ENCODE measurements at regions not wholly inside any gene's neighbourhood (a gene's known extent, or its start where the extent isn't known, plus 50 kb on each side); places are given as distances from the start of the nearest gene placed in this dataset.
A peak's percentile ranks its signal among the peaks of the same experiment; 100 is the strongest.

- DNase-seq (ENCODE audit: low read depth in 2 of 2, low spot score in 1 of 2), result no peak
These were observed 103.4 kb upstream of the RPS23 start for GRCh38 chr5:82381591-82381990.

DNA sequence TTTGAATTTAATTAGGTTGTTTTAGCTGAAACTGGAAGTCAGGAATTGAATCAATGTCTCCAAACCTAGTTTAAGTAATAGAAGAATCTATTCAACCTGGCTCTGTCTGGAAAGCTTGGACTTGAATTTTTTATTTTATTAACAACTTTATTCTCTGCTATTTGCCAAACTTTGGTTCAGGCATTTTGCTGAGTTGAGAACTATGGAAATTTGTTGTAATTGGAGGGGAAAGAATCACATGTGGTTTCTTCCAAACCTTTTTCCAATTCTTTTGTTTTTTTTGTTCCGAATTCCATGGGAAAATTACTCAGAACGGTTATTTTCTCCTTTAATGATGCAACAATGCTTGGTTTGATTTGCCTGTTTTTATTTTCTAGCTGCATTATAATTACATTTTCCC lies 98.2 kb upstream of the RPS23 start:
- no peak for DNase-seq (ENCODE audit: low read depth in 2 of 2, low spot score in 1 of 2)

DNA sequence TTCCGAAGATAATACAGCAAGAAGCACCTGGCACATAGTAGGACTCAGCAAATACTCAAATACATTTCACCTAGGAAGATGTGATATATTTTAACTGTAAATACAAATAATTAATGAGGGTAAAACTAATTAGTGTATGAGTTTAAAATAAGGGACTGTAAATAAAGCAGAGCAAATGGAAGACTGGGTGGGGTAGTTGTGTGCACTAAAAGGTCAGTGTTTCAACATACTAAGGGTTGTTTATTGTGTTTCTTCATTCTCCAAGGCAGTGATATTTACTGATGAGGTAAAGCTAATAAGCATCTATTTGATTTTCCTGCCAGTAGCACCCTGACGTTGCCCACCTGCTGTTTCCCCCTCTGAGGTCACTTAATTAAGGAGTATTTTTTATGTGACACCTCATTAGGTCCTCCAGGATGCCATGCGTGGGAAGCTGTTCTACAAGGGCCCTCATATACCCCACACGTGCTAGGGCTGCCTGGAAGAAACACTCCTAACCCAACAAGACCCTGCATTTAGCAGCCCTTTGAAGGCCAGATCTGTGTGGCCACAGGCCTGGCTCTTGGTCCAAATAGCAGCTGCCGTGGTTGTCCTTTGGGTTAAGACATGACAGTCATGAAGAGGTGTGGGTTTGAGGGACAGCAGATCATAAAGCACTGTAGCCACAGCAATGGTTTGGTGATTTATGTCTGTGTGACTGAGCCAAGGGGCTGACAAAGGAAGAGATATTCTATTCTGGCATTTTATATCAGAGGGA lies 97.5 kb upstream of the RPS23 start:
- DNase-seq (ENCODE audit: low read depth in 2 of 2, low spot score in 1 of 2), result no peak

DNA sequence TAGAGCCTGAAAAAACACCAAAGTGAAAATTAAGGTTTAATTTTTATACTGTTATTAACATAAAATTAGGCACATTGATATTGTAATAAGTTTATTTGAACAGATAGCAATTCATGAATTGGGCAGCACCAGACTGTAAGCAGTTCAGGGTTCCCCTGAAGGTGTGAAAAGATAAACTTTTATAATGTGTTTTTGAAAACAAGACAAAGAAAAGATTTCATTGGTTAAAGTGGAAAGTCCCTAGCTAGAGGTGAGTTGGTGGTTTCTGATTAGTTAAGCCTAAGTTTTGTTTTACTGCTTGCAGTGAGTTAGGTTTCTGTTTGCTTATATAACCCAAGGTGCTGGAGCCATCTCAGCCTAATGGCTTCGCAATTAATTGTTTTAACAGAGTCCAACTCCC lies 96.5 kb upstream of the RPS23 start:
- no peak for DNase-seq (ENCODE audit: low read depth in 2 of 2, low spot score in 1 of 2)

- DNase-seq (ENCODE audit: low read depth in 2 of 2, low spot score in 1 of 2), result no peak
These were observed 89.8 kb upstream of the RPS23 start for GRCh38 chr5:82367930-82368329.

- no peak for DNase-seq (ENCODE audit: low read depth in 2 of 2, low spot score in 1 of 2)
These were observed 87.6 kb upstream of the RPS23 start for GRCh38 chr5:82365744-82366228.

GRCh38 chr5:82365026-82365425 lies 86.9 kb upstream of the RPS23 start:
- DNase-seq (ENCODE audit: low read depth in 2 of 2, low spot score in 1 of 2), result no peak

DNA sequence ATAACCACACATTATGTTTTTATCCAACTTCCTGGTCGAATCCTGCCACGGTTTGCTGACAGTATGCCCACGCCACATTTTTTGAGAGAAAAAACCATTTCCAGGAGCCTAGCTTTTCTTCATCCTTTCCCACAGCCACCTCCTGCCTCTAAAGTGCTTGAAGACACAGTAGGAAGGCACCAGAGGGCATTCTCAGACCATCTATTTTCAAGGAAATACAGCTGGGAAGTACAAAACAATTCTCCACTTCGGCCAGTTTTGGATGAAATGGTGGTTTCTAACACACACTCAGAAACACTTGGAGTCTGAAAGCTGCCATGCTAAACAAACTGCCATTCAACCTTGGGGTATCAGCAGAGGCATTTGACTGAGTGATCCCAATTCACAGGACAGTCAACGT lies 86.3 kb upstream of the RPS23 start:
- DNase-seq (ENCODE audit: low read depth in 2 of 2, low spot score in 1 of 2), result no peak

- DNase-seq (ENCODE audit: low read depth in 2 of 2, low spot score in 1 of 2), result no peak
These were observed 85.4 kb upstream of the RPS23 start for GRCh38 chr5:82363524-82363923.

DNA sequence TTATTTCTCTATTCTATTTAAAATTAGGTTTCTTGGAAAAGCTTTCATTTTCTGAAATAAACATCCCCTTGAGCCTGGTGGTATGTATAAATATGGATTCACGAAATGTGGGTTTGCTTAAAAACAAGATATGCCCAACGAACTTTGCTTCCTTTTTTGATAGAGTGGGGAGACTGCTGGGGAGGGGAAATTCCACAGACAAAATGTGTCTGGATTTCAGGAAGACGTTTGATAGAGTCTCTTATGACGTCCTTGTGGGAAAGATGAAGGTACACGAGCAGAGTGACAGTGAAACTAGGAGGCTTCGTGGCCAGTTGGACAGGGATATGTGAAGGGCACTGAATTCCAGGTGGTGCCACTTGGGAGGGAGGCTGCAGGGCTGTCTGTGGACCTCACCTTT lies 84.5 kb upstream of the RPS23 start:
- DNase-seq (ENCODE audit: low read depth in 2 of 2, low spot score in 1 of 2), result no peak

DNA sequence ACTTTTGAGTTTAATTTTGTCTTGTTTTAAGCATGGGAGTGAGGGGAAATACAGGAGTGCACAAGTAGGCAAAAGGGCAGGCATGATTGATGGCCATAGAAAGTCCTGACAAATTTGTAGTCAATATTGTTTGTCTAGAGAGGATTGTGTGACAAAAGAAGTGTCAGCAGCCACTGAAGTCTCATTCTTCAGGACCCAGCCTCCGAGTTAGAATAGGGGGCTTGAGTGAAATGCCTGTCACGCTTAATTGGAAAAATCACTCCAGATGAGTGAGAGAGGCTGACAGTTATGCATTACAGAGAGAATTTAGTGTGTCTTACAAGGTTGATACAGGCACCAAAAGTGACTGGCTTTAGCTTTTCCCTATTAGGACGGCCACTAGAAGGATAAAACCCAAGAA lies 81.9 kb upstream of the RPS23 start:
- DNase-seq (ENCODE audit: low read depth in 2 of 2, low spot score in 1 of 2), result no peak

DNA sequence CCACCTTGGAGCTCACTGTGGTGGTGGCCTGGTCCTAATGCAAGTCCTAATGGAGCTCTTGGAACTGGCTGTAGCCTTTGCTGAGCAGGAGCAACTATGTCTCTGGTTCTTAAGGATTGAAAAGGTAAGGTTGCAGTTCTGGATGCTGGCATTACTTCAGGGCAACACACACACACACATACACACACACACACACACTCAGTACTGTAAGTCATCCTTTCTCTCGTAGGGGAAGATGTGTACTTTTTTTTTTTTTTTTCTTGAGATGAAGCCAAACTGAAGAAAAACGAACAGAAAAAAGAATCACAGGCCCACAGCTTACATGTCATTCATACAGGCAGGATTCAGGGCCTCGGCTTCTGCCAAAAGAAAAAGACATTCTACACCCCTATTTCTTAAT lies 81.1 kb upstream of the RPS23 start:
- no peak for DNase-seq (ENCODE audit: low read depth in 2 of 2, low spot score in 1 of 2)

- DNase-seq (ENCODE audit: low read depth in 2 of 2, low spot score in 1 of 2), result no peak
These were observed 80.3 kb upstream of the RPS23 start for GRCh38 chr5:82358457-82358856.

- peak; percentile 30 to 51 for DNase-seq (ENCODE audit: low read depth in 2 of 2, low spot score in 1 of 2)
These were observed 78.9 kb upstream of the RPS23 start for GRCh38 chr5:82356808-82357671.

DNA sequence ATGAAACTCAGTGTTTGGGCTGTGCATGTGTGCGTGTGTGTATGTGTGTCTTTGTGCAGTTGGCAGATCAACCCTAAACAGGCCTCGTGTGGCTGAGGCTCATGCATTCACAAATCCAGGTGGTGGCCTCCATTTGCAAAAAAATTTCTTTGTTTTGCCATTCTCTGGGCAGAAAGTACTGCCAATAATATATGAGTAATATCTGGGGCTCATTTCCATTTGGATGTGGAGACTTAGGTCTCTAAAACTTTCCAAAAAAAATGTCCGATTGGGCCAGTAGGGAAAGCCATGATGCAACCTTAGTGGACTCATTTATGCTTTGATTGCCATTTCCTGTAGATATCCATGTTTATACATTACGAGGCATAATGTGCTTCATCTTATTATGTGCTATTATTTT lies 77.9 kb upstream of the RPS23 start:
- no peak for DNase-seq (ENCODE audit: low read depth in 2 of 2, low spot score in 1 of 2)

- DNase-seq (ENCODE audit: low read depth in 2 of 2, low spot score in 1 of 2), result no peak
These were observed 77.3 kb upstream of the RPS23 start for GRCh38 chr5:82355496-82355895.

DNA sequence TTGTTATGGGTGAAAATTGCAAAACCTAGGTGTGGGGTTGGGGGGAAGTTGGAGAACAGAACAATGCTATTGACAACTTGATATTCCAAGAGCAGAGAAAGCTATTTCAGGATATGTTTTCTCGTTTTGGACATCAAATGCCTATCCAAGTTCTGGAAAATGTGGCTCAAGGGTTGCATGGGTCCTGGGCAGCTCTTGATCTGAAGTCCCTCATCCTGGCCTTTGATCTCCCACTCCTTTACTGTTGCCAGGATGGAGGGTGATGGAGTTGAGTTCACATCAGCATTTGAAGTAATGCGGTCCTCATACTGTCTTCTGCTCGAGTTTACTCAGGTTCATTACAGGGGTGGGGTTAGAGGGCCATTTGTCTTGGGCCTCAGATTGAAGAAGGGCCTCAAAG lies 76.9 kb upstream of the RPS23 start:
- DNase-seq (ENCODE audit: low read depth in 2 of 2, low spot score in 1 of 2), result no peak

GRCh38 chr5:82354543-82354942 lies 76.4 kb upstream of the RPS23 start:
- DNase-seq (ENCODE audit: low read depth in 2 of 2, low spot score in 1 of 2), result no peak

DNA sequence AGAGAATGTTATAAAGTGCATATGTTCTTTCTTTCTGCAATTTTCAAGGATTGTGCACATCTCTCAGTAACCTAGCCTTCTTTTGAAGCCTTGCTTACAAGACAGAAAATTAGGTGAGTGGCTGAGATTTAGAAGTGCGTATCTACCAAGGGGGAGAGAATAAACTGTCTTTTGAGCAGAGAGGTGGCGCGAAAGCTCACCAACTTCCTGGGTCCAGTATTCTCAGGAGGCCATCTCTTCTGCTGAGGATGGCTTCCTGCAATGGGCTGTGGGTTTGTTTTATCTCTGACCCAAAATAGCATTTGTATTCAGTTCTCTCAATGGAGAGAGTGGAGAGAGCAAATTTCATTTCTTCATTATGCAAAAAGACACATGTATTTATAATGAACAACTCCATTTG lies 75.4 kb upstream of the RPS23 start:
- no peak for DNase-seq (ENCODE audit: low read depth in 2 of 2, low spot score in 1 of 2)

- no peak for DNase-seq (ENCODE audit: low read depth in 2 of 2, low spot score in 1 of 2)
These were observed 74.1 kb upstream of the RPS23 start for GRCh38 chr5:82352146-82352791.

DNA sequence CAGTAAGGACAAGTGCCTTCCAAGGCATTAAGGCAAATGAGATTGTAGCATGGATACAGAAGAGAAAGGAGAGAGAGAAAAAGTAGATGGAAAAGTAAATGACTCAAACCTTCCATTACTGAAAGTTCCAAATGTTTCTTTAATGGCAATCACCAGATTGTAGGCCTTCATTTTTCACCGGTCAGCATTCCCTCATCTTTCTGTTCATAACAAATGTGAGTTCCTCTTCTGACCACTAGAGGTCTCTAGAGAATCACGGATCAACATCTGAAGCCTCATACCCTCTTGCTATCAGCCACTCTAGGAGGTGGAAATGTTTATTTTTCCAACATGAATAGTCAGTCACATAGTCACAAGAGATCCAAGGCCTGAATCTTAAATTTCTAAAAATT lies 73.6 kb upstream of the RPS23 start:
- DNase-seq (ENCODE audit: low read depth in 2 of 2, low spot score in 1 of 2), result no peak

GRCh38 chr5:82351297-82351696 lies 73.1 kb upstream of the RPS23 start:
- DNase-seq (ENCODE audit: low read depth in 2 of 2, low spot score in 1 of 2), result no peak

Data from stimulated activated CD8-positive, alpha-beta memory T cell treated with anti-CD3 and anti-CD28 coated beads, Interleukin-4, amount 100 ng/mL, for 1 hour (primary cell).